RWPE2 (cell line): ENCODE measurements at regions not wholly inside any gene's neighbourhood (a gene's known extent, or its start where the extent isn't known, plus 50 kb on each side); places are given as distances from the start of the nearest gene placed in this dataset.
"Not testable (repeated sequence)": the region's sequence is repeated elsewhere in the genome, so short reads cannot be mapped to it uniquely, and the experiment has no call there.

Experiments
- ATAC-seq: fragments of 200-7000 bp; cut with Tn5 transposase; 3 replicates; pipeline ENCODE4 v1.9.1; 2021; ENCODE audit warnings: low read depth
- DNase-seq: peaks from one replicate; pipeline ENCODE4 v3.0.0-alpha.2; 2020; ENCODE audit warnings: low spot score
- H3K27ac ChIP-seq: fragments of 450-650 bp; 2 replicates; pipeline ENCODE4 v1.5.1; 2017; ENCODE audit warnings: mild to moderate bottlenecking; ENCODE audit not compliant: poor library complexity, severe bottlenecking
- H3K27me3 ChIP-seq: fragments of 250-450 bp; sonication (Bioruptor Pico); 2 replicates; pipeline ENCODE4 v1.5.1; 2021; ENCODE audit warnings: mild to moderate bottlenecking, moderate library complexity; ENCODE audit not compliant: insufficient read depth, poor library complexity, severe bottlenecking
- H3K36me3 ChIP-seq: fragments of 250-450 bp; sonication (Bioruptor Pico); 2 replicates; pipeline ENCODE4 v1.5.1; 2020; ENCODE audit warnings: low read depth, mild to moderate bottlenecking, moderate library complexity
- H3K4me1 ChIP-seq: fragments of 250-450 bp; sonication (Bioruptor Pico); 2 replicates; pipeline ENCODE4 v1.5.1; 2021; ENCODE audit warnings: mild to moderate bottlenecking, moderate library complexity; ENCODE audit not compliant: insufficient read depth, poor library complexity, severe bottlenecking
- H3K4me3 ChIP-seq: fragments of 250-450 bp; sonication (Bioruptor Pico); 2 replicates; pipeline ENCODE4 v1.5.1; 2021; ENCODE audit warnings: mild to moderate bottlenecking, moderate library complexity; ENCODE audit not compliant: severe bottlenecking
- H3K9me3 ChIP-seq: fragments of 250-450 bp; sonication (Bioruptor Pico); 2 replicates; pipeline ENCODE4 v1.5.1; 2021; ENCODE audit warnings: mild to moderate bottlenecking, moderate library complexity; ENCODE audit not compliant: severe bottlenecking

GRCh38 chr21:9068622-9069021 lies 1452.8 kb upstream of the TPTE start:
- not testable (repeated sequence) for H3K4me3 ChIP-seq, H3K27ac ChIP-seq, H3K9me3 ChIP-seq, H3K36me3 ChIP-seq, DNase-seq, H3K4me1 ChIP-seq, H3K27me3 ChIP-seq, ATAC-seq

DNA sequence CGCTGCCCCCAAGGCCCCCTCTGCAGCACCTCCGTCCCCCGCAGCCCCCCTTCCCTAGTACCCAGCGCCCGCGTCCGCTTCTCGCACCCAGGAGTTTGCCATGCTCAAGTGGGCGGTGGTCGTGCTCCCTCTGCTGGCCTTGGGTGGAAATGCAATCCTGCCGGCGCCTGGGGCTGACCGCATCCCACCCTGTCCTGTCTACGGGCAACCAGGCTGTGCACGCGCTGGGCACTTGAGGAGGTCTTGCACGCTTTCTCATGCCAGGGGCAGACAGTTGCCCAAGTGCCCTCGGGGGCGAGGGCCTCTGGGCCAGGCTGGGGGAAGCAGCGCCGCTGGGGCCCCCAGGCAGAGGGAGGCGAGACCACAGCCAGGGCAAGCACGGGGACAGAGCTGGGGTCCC lies 1450.7 kb upstream of the TPTE start:
- not testable (repeated sequence) for H3K27me3 ChIP-seq, H3K4me1 ChIP-seq, ATAC-seq, H3K36me3 ChIP-seq, H3K27ac ChIP-seq, DNase-seq, H3K4me3 ChIP-seq, H3K9me3 ChIP-seq

DNA sequence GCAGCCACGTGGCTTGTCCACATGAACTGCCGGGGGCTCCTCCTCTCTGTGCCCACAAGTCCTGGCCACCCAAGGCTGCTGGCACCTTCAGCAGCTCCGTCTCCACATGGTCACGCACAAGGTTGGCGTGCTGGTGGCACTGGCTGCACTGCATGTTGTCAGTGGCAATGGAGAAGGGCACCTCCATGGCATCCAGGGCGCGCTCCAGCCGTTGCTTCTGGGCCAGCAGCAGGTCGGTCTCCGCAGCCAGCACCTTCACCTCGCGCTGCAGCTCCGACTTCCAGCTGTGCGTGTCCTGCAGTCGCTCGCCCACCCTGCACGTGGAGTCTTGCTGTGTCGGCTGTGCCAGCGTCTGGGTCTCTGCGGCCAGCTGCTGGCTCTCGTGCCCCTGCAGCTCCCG lies 1448.4 kb upstream of the TPTE start:
- DNase-seq, H3K36me3 ChIP-seq, ATAC-seq, H3K27ac ChIP-seq, H3K4me1 ChIP-seq, H3K4me3 ChIP-seq, H3K9me3 ChIP-seq, H3K27me3 ChIP-seq: not testable (repeated sequence)

DNA sequence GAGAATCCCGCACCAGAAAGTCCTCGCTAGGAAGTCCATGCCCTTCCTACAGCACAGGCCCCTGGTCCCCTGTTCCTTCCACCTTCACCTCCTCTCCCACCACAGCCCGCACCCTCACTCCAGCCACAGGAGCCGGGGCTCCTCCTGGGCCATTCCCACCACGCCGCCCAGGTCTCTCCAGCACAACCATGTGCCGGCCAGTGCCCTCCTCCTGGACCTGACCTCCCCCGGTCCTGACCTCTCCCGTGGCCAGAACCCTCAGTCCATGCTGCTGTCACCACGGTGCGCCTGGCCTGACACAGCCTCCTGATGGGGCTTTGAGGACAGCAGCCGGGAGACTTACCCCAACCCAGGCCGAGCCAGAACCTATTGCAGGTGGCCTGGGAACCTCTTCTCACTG lies 1446.6 kb upstream of the TPTE start:
- not testable (repeated sequence) for H3K9me3 ChIP-seq, DNase-seq, H3K27ac ChIP-seq, H3K27me3 ChIP-seq, H3K4me3 ChIP-seq, H3K36me3 ChIP-seq, ATAC-seq, H3K4me1 ChIP-seq

DNA sequence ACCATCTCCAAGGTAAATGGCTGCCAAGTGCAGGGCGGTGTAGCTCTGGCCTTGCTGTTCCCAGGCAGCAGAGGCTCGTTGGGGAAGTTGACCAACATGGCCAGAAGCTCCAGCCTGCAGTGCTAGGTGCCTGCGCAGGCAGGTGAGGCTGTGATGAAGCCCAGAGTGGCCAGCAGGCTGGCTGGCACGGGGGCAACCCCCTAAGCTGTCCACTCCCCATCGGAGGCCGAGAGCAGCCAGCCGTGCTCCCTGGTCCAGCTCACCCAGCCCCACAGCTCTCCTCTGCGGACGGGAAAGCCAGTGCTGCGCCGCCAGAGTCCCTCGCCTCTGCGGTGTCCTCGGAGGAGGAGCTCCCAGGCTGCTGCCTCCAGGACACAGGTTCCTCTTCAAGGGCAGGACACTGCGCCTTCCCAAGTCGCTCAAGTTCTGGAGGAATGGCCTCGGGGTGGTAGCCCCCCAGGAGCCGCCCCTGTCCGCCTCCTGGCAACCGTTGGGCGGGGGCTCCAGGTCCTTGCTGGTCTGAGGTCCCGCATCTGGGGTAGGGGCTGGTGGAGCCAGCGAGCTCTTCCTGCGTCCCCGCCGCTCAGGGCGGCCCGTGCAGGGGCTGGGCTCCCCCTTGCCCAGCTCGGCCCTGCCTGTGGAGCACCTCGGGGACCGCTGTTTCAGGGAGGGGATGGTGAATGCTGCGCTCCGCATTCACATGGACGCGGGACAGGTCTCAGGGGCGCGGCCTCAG lies 1438.1 kb upstream of the TPTE start:
- H3K27ac ChIP-seq, ATAC-seq, H3K9me3 ChIP-seq, H3K4me1 ChIP-seq, DNase-seq, H3K27me3 ChIP-seq, H3K36me3 ChIP-seq, H3K4me3 ChIP-seq: not testable (repeated sequence)

DNA sequence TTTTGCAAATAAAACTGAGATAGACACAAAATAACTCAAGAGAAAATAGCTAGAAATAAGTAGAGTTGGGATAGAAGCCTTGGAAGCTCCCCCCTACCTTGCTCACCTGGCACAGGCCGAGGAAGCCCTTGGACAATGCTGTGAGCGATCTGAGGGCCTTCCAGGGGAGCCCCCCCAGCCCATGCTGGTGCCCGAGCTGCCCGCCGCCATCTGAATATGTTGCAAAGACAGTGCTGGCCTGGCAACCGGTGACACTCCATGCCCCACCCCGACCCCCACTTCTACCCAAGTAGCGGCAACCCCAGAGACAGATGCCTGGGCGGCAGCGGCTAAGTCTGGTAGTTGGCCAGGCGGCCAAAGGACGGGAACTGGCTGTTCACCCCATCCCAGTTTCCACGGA lies 1435.1 kb upstream of the TPTE start:
- not testable (repeated sequence) for DNase-seq, H3K9me3 ChIP-seq, H3K27ac ChIP-seq, H3K27me3 ChIP-seq, H3K4me3 ChIP-seq, H3K4me1 ChIP-seq, H3K36me3 ChIP-seq, ATAC-seq

DNA sequence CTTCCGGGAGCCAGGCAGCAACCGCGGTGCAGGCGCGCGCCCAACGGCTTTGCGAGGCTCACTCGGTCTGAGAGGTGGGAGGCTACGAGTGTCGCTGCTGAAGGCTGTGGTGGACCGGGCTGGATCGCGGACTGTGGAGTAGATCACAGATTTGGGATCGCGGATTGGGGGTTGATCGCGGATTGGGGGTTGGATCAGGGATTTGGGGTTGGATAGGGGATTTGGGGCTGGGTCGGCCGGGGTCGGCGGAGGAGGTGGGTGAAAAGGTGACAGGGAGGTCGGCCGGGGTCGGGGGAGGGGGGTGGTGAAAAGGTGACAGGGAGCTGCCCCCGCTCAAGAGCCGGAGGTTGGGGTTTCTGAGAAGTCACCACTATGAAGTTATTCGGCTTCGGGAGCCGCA lies 1433.6 kb upstream of the TPTE start:
- ATAC-seq, H3K4me1 ChIP-seq, H3K4me3 ChIP-seq, H3K36me3 ChIP-seq, H3K27me3 ChIP-seq, H3K27ac ChIP-seq, H3K9me3 ChIP-seq: not testable (repeated sequence)
- DNase-seq, result peak; percentile 73

DNA sequence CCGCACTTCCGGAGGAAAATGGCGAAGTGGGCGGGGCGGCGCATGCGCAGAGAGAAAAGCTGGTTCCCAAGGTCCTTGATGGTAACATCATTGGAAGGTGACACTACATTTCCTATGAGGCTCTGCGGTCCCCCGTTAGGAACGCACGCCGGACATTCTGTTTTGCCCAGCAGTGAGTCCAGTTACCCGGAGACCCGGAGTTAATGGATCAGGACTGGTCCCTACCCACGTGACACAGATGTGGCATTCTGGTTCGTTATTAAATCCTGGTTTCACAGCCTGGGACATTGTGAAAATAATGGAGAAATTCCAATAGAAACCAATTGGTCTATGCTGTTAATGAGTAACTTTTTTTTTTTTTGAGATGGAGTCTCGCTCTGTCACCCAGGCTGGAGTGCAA lies 1391.6 kb upstream of the TPTE start:
- not testable (repeated sequence) for H3K9me3 ChIP-seq, H3K4me3 ChIP-seq, H3K36me3 ChIP-seq, ATAC-seq, H3K27me3 ChIP-seq, H3K27ac ChIP-seq, H3K4me1 ChIP-seq, DNase-seq

GRCh38 chr21:9130817-9131216 lies 1390.6 kb upstream of the TPTE start:
- ATAC-seq, H3K4me1 ChIP-seq, H3K27me3 ChIP-seq: not testable (repeated sequence)

More at GRCh38 chr21:9130817-9131216, 1390.6 kb upstream of the TPTE start:
- DNase-seq, H3K27ac ChIP-seq, H3K4me3 ChIP-seq, H3K9me3 ChIP-seq, H3K36me3 ChIP-seq: not testable (repeated sequence)
